A673 (cell line): ENCODE measurements at regions not wholly inside any gene's neighbourhood (a gene's known extent, or its start where the extent isn't known, plus 50 kb on each side); places are given as distances from the start of the nearest gene placed in this dataset.

Experiments
- BruUV-seq: library from RNA; stranded (reverse); fragments of 400-500 nt; replicated peaks from 2 replicates; lab custom pipeline; 2021; lab: Mats Ljungman, UMichigan
- CTCF ChIA-PET: fragments of 300-600 bp; sonication (Branson Sonifier 250); formaldehyde crosslinking; loops from one replicate; lab custom pipeline; 2022; ENCODE audit warnings: antibody characterized with exemption; lab: Charles Lee
- POLR2A ChIA-PET: fragments of 300-600 bp; sonication (Branson Sonifier 250); formaldehyde crosslinking; loops from one replicate; lab custom pipeline; 2022; ENCODE audit warnings: antibody characterized with exemption; ENCODE audit not compliant: low non-redundant PET; lab: Charles Lee
- DNase-seq: peaks from one replicate; pipeline ENCODE4 v3.0.0-alpha.2; 2015; ENCODE audit warnings: low spot score
- H3K27ac ChIP-seq: fragments of 200-600 bp; sonication (generic); 2 replicates; pipeline ENCODE4 v1.5.1; 2016; ENCODE audit warnings: mixed run types, low read depth, mild to moderate bottlenecking, mixed read lengths, antibody characterized with exemption, low read length; ENCODE audit not compliant: poor library complexity, severe bottlenecking
- H3K27me3 ChIP-seq: fragments of 200-600 bp; sonication (generic); replicated peaks from 2 replicates; pipeline ENCODE4 v1.6.1; 2017; ENCODE audit warnings: mixed run types, low read depth, mild to moderate bottlenecking, mixed read lengths, antibody characterized with exemption, low read length; ENCODE audit not compliant: insufficient read depth, poor library complexity
- H3K36me3 ChIP-seq: fragments of 200-600 bp; sonication (generic); 2 replicates; pipeline ENCODE4 v1.6.1; 2016; ENCODE audit warnings: mixed run types, mild to moderate bottlenecking, mixed read lengths, antibody characterized with exemption, low read length; ENCODE audit not compliant: insufficient read depth, poor library complexity, severe bottlenecking
- H3K4me1 ChIP-seq: fragments of 200-600 bp; sonication (generic); 2 replicates; pipeline ENCODE4 v1.6.1; 2017; ENCODE audit warnings: mixed run types, mild to moderate bottlenecking, mixed read lengths, antibody characterized with exemption, low read length; ENCODE audit not compliant: insufficient read depth, poor library complexity, severe bottlenecking
- H3K4me3 ChIP-seq: fragments of 200-600 bp; sonication (generic); 2 replicates; pipeline ENCODE4 v1.5.1; 2016; ENCODE audit warnings: low read depth, mixed run types, mild to moderate bottlenecking, mixed read lengths, low read length; ENCODE audit not compliant: poor library complexity, severe bottlenecking
- H3K9me3 ChIP-seq: fragments of 200-600 bp; sonication (generic); 2 replicates; pipeline ENCODE4 v1.6.1; 2016; ENCODE audit warnings: mixed run types, low read depth, mild to moderate bottlenecking, mixed read lengths, antibody characterized with exemption, low read length; ENCODE audit not compliant: poor library complexity, severe bottlenecking
- EZH2 ChIP-seq: fragments of 200-600 bp; sonication (generic); IDR thresholded peaks from 2 replicates; pipeline ENCODE4 v1.6.1; 2017; ENCODE audit warnings: borderline replicate concordance, low read depth, mild to moderate bottlenecking, mixed read lengths, antibody characterized with exemption, low read length; ENCODE audit not compliant: poor library complexity, severe bottlenecking
- intact Hi-C: fragments of 100-400 bp; cut with micrococcal nuclease; formaldehyde crosslinking; loops from one replicate; pipeline ENCODE4 v1.10.0; 2022; ENCODE audit not compliant: unreplicated experiment
- TF ChIP-seq, protein P1 (sequence below): fragments of 300-800, 200-600 bp; sonication (generic); conservative IDR thresholded peaks from 2 replicates; pipeline ENCODE4 v1.5.1; 2017; ENCODE audit warnings: low read depth, mild to moderate bottlenecking, antibody characterized with exemption, low read length, moderate library complexity, mixed read lengths

DNA sequence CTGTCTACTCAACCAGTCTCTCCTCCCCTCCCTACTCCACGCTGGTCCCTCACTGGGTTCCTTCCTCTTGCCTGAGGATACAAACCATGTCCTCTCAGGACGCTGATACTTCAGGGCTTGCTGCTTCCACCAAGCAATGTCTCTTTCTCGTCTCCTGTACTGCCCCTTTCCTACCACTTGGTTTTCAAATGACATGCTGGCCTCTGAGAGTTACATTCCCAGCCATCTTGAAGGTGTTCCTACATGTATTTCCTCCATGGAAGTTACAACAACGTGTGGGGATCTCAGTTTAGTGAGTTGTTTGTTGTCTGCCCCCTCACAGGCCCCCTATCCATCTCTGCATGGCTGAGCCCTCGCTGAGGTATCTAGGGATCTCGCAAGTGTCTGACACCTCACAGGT is 334.5 kb upstream of the SKOR2 start:
- H3K4me3 ChIP-seq = no peak overlapping the region
- TF ChIP-seq, protein P1, sequence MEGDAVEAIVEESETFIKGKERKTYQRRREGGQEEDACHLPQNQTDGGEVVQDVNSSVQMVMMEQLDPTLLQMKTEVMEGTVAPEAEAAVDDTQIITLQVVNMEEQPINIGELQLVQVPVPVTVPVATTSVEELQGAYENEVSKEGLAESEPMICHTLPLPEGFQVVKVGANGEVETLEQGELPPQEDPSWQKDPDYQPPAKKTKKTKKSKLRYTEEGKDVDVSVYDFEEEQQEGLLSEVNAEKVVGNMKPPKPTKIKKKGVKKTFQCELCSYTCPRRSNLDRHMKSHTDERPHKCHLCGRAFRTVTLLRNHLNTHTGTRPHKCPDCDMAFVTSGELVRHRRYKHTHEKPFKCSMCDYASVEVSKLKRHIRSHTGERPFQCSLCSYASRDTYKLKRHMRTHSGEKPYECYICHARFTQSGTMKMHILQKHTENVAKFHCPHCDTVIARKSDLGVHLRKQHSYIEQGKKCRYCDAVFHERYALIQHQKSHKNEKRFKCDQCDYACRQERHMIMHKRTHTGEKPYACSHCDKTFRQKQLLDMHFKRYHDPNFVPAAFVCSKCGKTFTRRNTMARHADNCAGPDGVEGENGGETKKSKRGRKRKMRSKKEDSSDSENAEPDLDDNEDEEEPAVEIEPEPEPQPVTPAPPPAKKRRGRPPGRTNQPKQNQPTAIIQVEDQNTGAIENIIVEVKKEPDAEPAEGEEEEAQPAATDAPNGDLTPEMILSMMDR = no peak
- no peak for TF ChIP-seq EZH2
- H3K9me3 ChIP-seq = no peaks in the 10 kb centered on the region
- ChIA-PET POLR2A (no interaction called here), CTCF (no interaction called here)
- intact Hi-C loops = no loop called here
- H3K36me3 ChIP-seq = no peaks in the 10 kb centered on the region
- H3K27ac ChIP-seq = no peak overlapping the region
- H3K4me1 ChIP-seq = no peaks in the 10 kb centered on the region
- BruUV-seq = no TSS peak
- H3K27me3 ChIP-seq = peaks cover 53% of the 10 kb centered on the region
- no peak for DNase-seq

DNA sequence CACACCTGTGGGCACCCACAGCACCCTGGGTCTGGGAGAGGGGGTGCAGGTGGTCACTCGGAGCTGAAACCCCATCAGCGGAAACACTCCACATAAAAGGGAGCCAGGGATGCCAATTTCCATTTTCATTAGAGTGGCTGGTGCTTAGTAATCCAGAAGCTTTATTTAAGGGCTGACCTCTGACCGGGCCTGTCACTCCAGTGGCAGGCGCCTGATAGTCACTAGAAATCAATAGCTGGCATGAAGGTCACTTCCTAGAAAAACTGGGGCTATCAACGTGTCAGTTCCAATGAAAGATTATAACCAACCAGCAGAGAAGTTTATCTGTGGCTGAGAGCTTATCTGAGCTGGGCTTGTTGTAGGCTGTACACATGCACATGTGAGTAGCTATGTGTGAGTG is 333.7 kb upstream of the SKOR2 start:
- ChIA-PET POLR2A (no interaction called here), CTCF (no interaction called here)
- TF ChIP-seq, protein P1 = no peak
- TF ChIP-seq EZH2 = no peak
- H3K9me3 ChIP-seq = no peaks in the 10 kb centered on the region
- no peak overlapping the region for H3K27ac ChIP-seq
- BruUV-seq = no TSS peak
- no peak for DNase-seq
- H3K27me3 ChIP-seq = peaks cover 54% of the 10 kb centered on the region
- no peaks in the 10 kb centered on the region for H3K36me3 ChIP-seq
- H3K4me3 ChIP-seq = no peak overlapping the region
- H3K4me1 ChIP-seq = no peaks in the 10 kb centered on the region
- intact Hi-C loops = no loop called here

DNA sequence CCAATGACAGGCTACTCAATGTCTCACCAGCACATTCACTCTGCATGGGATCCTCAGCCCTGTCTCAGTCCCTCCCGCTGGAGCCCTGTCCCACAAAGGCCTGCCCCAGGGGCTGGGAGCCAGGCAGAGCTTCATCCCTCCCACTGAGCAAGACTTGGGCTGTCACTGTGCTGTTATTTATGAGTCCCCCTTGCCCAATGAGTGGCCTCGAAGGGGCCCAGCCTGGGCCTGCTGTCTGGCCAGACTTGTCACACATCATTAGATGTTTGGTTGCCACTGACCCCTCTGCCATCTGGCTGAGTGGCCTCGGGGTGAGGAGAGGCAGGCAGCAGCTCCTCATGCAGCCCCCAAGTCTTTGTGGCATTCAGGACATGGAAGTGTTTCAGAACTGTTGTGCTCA is 330.6 kb upstream of the SKOR2 start:
- no peaks in the 10 kb centered on the region for H3K4me1 ChIP-seq

More for the DNA sequence above, 330.6 kb upstream of the SKOR2 start:
- H3K27ac ChIP-seq = no peak overlapping the region
- DNase-seq = no peak
- intact Hi-C loops = no loop called here
- H3K36me3 ChIP-seq = no peaks in the 10 kb centered on the region
- no peaks in the 10 kb centered on the region for H3K9me3 ChIP-seq
- no peak for TF ChIP-seq EZH2
- TF ChIP-seq, protein P1 = no peak
- no TSS peak for BruUV-seq
- H3K4me3 ChIP-seq = no peak overlapping the region
- ChIA-PET CTCF (interaction anchor here (0.6 kb wide), 1 partner anchor 447 kb away, joined by 3 read pairs; no protein-coding TSS in a partner anchor), POLR2A (no interaction called here)
- peaks cover 46% of the 10 kb centered on the region for H3K27me3 ChIP-seq
